Aorta (tissue), 5 donors: ENCODE measurements at regions not wholly inside any gene's neighbourhood (a gene's known extent, or its start where the extent isn't known, plus 50 kb on each side); places are given as distances from the start of the nearest gene placed in this dataset.

Source experiments
- ATAC-seq: fragments of 200-7000 bp; cut with Tn5 transposase; one replicate; pipeline ENCODE4 v1.9.1; 2022; ENCODE audit warnings: moderate library complexity; ENCODE audit not compliant: low FRiP score
- DNase-seq, 2 donors: peaks; one replicate each; pipeline ENCODE4 v3.0.0-alpha.2; 2020
- H3K27ac ChIP-seq, 2 donors: one replicate each; pipeline ENCODE4 v1.5.1; 2013; ENCODE audit warnings: low read length in 2 of 2, mild to moderate bottlenecking in 2 of 2, moderate library complexity in 2 of 2, control low read depth in 1 of 2, inconsistent platforms in 1 of 2, low read depth in 1 of 2
- H3K27me3 ChIP-seq, 2 donors: one replicate each; pipeline ENCODE4 v1.6.1; 2013; ENCODE audit warnings: control low read depth in 1 of 2, low read length in 1 of 2, mild to moderate bottlenecking in 1 of 2, moderate library complexity in 1 of 2; ENCODE audit not compliant: insufficient read depth in 2 of 2, control insufficient read depth in 1 of 2
- H3K36me3 ChIP-seq, 2 donors: one replicate each; pipeline ENCODE4 v1.6.1; 2013; ENCODE audit warnings: control low read depth in 1 of 2, low read length in 1 of 2, mild to moderate bottlenecking in 1 of 2; ENCODE audit not compliant: insufficient read depth in 2 of 2, control insufficient read depth in 1 of 2
- H3K4me1 ChIP-seq, 2 donors: one replicate each; pipeline ENCODE4 v1.6.1; 2013; ENCODE audit warnings: low read length in 2 of 2, control low read depth in 1 of 2, mild to moderate bottlenecking in 1 of 2, moderate library complexity in 1 of 2; ENCODE audit not compliant: insufficient read depth in 2 of 2, control insufficient read depth in 1 of 2
- H3K4me3 ChIP-seq, 2 donors: one replicate each; pipeline ENCODE4 v1.5.1; 2013; ENCODE audit warnings: low read length in 2 of 2, control low read depth in 1 of 2, mild to moderate bottlenecking in 1 of 2
- H3K9me3 ChIP-seq: one replicate; pipeline ENCODE4 v1.6.1; 2013; ENCODE audit warnings: mild to moderate bottlenecking, low read length; ENCODE audit not compliant: control insufficient read depth
- WGBS, 2 donors: extraction: QIAGEN DNeasy Blood & Tissue Kit; methylation state at CpG; one replicate each; pipeline ENCODE4 v1.1.7; 2013; 5-methylcytosine and 5-hydroxymethylcytosine counted together
- intact Hi-C, 2 donors: fragments of 100-400 bp; cut with DNase I; formaldehyde crosslinking; loops; one replicate each; pipeline versions ENCODE4 v1.14.2 to v1.15.0; 2022
- donor health status: healthy with polysubstance abuse.
- donor health status: Bipolar disorder and iron deficiency.
- donor health status: DM: no; HTN: no; CAD: no.
- donor health status: DM: no; HTN: no; CAD: no.
- donor health status: DM: yes; HTN: yes; CAD: no.

GRCh38 chr1:2874207-2874606, 72.7 kb upstream of the TTC34 start:
- DNase-seq (no peak), ATAC-seq (no peak)
- Histone ChIP-seq H3K27me3 (no peaks in the 10 kb centered on the region), H3K36me3 (no peaks in the 10 kb centered on the region), H3K4me1 (no peaks in the 10 kb centered on the region), H3K27ac (no peak overlapping the region), H3K9me3 (peaks cover 6% of the 10 kb centered on the region), H3K4me3 (no peak overlapping the region)
- intact Hi-C loops, result no loop called here
- WGBS, 2 donors, result 70 to 73% methylated on average over 7 of the region's 7 CpGs

- H3K36me3 ChIP-seq, result no peaks in the 10 kb centered on the region
- H3K4me3 ChIP-seq, result no peak overlapping the region
- 21 to 31% methylated on average over 25 to 30 of the region's 30 CpGs for WGBS, 2 donors
- H3K9me3 ChIP-seq, result peaks cover 6% of the 10 kb centered on the region
- H3K27me3 ChIP-seq, result no peaks in the 10 kb centered on the region
- no peak overlapping the region for H3K27ac ChIP-seq
- no peaks in the 10 kb centered on the region for H3K4me1 ChIP-seq
- DNase-seq, result peak in 1 of 2 donors; percentile 73
- intact Hi-C loops, result loop anchor here (5.0 kb wide), 4 partner anchors 137 to 552 kb away; no protein-coding TSS in a partner anchor
- peak; percentile 2 for ATAC-seq
Observed at GRCh38 chr1:2874607-2875480, 73.4 kb upstream of the TTC34 start.

- DNase-seq (peak; percentile 62 to 86), ATAC-seq (peak; percentile 62)
- no peaks in the 10 kb centered on the region for H3K36me3 ChIP-seq
- no peaks in the 10 kb centered on the region for H3K4me1 ChIP-seq
- no peaks in the 10 kb centered on the region for H3K27me3 ChIP-seq
- intact Hi-C loops, result loop anchor here (5.0 kb wide), 4 partner anchors 136 to 551 kb away; no protein-coding TSS in a partner anchor
- H3K4me3 ChIP-seq, result no peak overlapping the region
- peaks cover 5% of the 10 kb centered on the region for H3K9me3 ChIP-seq
- no peak overlapping the region for H3K27ac ChIP-seq
- WGBS, 2 donors, result 29 to 33% methylated on average over 39 to 42 of the region's 42 CpGs
Observed at GRCh38 chr1:2875707-2876561, 74.4 kb upstream of the TTC34 start.

- Histone ChIP-seq H3K27ac (no peak overlapping the region), H3K27me3 (no peaks in the 10 kb centered on the region), H3K4me1 (no peaks in the 10 kb centered on the region), H3K36me3 (no peaks in the 10 kb centered on the region), H3K9me3 (no peaks in the 10 kb centered on the region), H3K4me3 (no peak overlapping the region)
- intact Hi-C loops, result loop anchor here (5.0 kb wide), 4 partner anchors 135 to 550 kb away; no protein-coding TSS in a partner anchor
- WGBS, 2 donors, result 91 to 93% methylated on average over 18 of the region's 18 CpGs
- no peak for DNase-seq
- no peak for ATAC-seq
Observed at GRCh38 chr1:2876846-2877245, 75.4 kb upstream of the TTC34 start.

GRCh38 chr1:2877391-2877790, 75.9 kb upstream of the TTC34 start:
- Histone ChIP-seq H3K27ac (no peak overlapping the region), H3K27me3 (no peaks in the 10 kb centered on the region), H3K36me3 (no peaks in the 10 kb centered on the region), H3K9me3 (no peaks in the 10 kb centered on the region), H3K4me1 (no peaks in the 10 kb centered on the region), H3K4me3 (no peak overlapping the region)
- ATAC-seq, result no peak
- intact Hi-C loops, result loop anchor here (5.0 kb wide), 4 partner anchors 135 to 550 kb away; no protein-coding TSS in a partner anchor
- DNase-seq, result no peak
- 94% methylated on average over 17 of the region's 17 CpGs for WGBS, 2 donors

GRCh38 chr1:2878591-2878990, 77.1 kb upstream of the TTC34 start:
- Histone ChIP-seq H3K4me1 (no peaks in the 10 kb centered on the region), H3K27ac (no peak overlapping the region), H3K9me3 (no peaks in the 10 kb centered on the region), H3K27me3 (no peaks in the 10 kb centered on the region), H3K4me3 (no peak overlapping the region), H3K36me3 (no peaks in the 10 kb centered on the region)
- no peak for DNase-seq
- intact Hi-C loops, result loop anchor here (5.0 kb wide), 4 partner anchors 134 to 549 kb away; no protein-coding TSS in a partner anchor
- 92 to 93% methylated on average over 14 of the region's 14 CpGs for WGBS, 2 donors
- no peak for ATAC-seq

GRCh38 chr1:2879026-2879425, 77.5 kb upstream of the TTC34 start:
- no peak overlapping the region for H3K4me3 ChIP-seq
- no peaks in the 10 kb centered on the region for H3K27me3 ChIP-seq
- H3K4me1 ChIP-seq, result no peaks in the 10 kb centered on the region
- DNase-seq (no peak), ATAC-seq (no peak)
- H3K27ac ChIP-seq, result no peak overlapping the region
- 93 to 96% methylated on average over 14 of the region's 14 CpGs for WGBS, 2 donors
- intact Hi-C loops, result loop anchor here (5.0 kb wide), 4 partner anchors 133 to 548 kb away; no protein-coding TSS in a partner anchor
- no peaks in the 10 kb centered on the region for H3K36me3 ChIP-seq
- H3K9me3 ChIP-seq, result no peaks in the 10 kb centered on the region

- Histone ChIP-seq H3K36me3 (no peaks in the 10 kb centered on the region), H3K27me3 (no peaks in the 10 kb centered on the region), H3K4me3 (no peak overlapping the region), H3K9me3 (no peaks in the 10 kb centered on the region), H3K4me1 (no peaks in the 10 kb centered on the region), H3K27ac (no peak overlapping the region)
- 91 to 95% methylated on average over 18 of the region's 18 CpGs for WGBS, 2 donors
- ATAC-seq (no peak), DNase-seq (no peak)
- intact Hi-C loops, result loop anchor here (5.0 kb wide), 4 partner anchors 133 to 548 kb away; no protein-coding TSS in a partner anchor
Observed at GRCh38 chr1:2879591-2879990, 78.1 kb upstream of the TTC34 start.
